Upper lobe of left lung (tissue), 6 donors: ENCODE measurements at regions not wholly inside any gene's neighbourhood (a gene's known extent, or its start where the extent isn't known, plus 50 kb on each side); places are given as distances from the start of the nearest gene placed in this dataset.
"Not testable (repeated sequence)": the region's sequence is repeated elsewhere in the genome, so short reads cannot be mapped to it uniquely, and the experiment has no call there.

Experiments
- ATAC-seq, 2 donors: fragments of 200-7000 bp; cut with Tn5 transposase; one replicate each; pipeline ENCODE4 v1.9.1; 2022; ENCODE audit warnings: mild to moderate bottlenecking in 2 of 2, moderate library complexity in 2 of 2; ENCODE audit not compliant: low FRiP score in 2 of 2
- DNase-seq, 2 donors: peaks; one replicate each; pipeline ENCODE4 v3.0.0-alpha.2; 2019 to 2020
- H3K27ac ChIP-seq, 4 donors: fragments of 200-600 bp; sonication (generic); one replicate each; pipeline ENCODE4 v1.5.1; 2016 to 2019
- H3K27me3 ChIP-seq, 4 donors: fragments of 200-600 bp; sonication (generic); one replicate each; pipeline ENCODE4 v1.5.1; 2017 to 2019
- H3K36me3 ChIP-seq, 4 donors: fragments of 200-600 bp; sonication (generic); one replicate each; pipeline ENCODE4 v1.5.1; 2016 to 2019
- H3K4me1 ChIP-seq, 4 donors: fragments of 200-600 bp; sonication (generic); one replicate each; pipeline ENCODE4 v1.5.1; 2018 to 2019
- H3K4me3 ChIP-seq, 4 donors: fragments of 200-600 bp; sonication (generic); one replicate each; pipeline ENCODE4 v1.5.1; 2017 to 2019; ENCODE audit warnings: mild to moderate bottlenecking in 2 of 4, moderate library complexity in 1 of 4
- H3K9me3 ChIP-seq, 4 donors: fragments of 200-600 bp; sonication (generic); one replicate each; pipeline ENCODE4 v1.5.1; 2018 to 2019
- EP300 ChIP-seq, 4 donors: sonication (generic); formaldehyde crosslinking; IDR thresholded peaks; one replicate each; pipeline ENCODE4 v1.5.1; 2017; ENCODE audit warnings: antibody characterized with exemption in 4 of 4, control low read depth in 2 of 4
- POLR2A ChIP-seq, 4 donors: fragments of 450-650 bp; IDR thresholded peaks; one replicate each; pipeline ENCODE4 v1.5.1; 2016 to 2017; ENCODE audit warnings: antibody characterized with exemption in 4 of 4, mild to moderate bottlenecking in 2 of 4
- POLR2AphosphoS5 ChIP-seq, 2 donors: sonication (generic); formaldehyde crosslinking; IDR thresholded peaks; one replicate each; pipeline ENCODE4 v1.5.1; 2017; ENCODE audit warnings: antibody characterized with exemption in 2 of 2
- WGBS, 2 donors: methylation state at CpG; one replicate each; pipeline ENCODE4 v1.1.5; 2017 to 2018; 5-methylcytosine and 5-hydroxymethylcytosine counted together
- TF ChIP-seq, protein P1 (sequence below), 6 experiments: fragments of 450-650 bp in 4 of 6; fragments of 200-600 bp in 2 of 6; sonication (generic) in 2 of 6; IDR thresholded peaks; one replicate each; pipeline ENCODE4 v1.5.1; 2016 to 2019; ENCODE audit warnings: antibody characterized with exemption in 6 of 6
- donor health status: DM: no; HTN: no; CAD: no; lungs with moderate emphysema.
- donor health status: DM: no; HTN: yes; CAD: no; lungs with severe emphysema.

DNA sequence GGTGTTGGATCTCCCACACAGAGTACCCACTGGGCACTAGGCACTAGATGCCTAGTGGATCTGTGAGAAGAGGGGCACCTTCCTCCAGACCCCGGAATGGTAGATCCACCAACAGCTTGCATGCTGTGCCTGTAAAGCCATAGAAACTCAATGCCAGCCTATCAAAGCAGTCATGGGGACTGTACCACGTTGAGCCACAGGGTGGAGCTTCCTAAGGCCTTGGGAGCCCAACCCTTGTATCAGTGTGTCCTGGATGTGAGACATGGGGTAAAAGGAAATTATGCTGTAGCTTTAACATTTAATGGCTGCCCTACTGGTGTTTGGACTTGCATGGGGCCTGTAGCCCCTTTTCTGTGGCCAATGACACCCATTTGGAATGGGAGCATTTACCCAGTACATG lies 1024.9 kb downstream of the TMEM121 start:
- Histone ChIP-seq H3K4me1 (no peaks in the 10 kb centered on the region), H3K27ac (no peak overlapping the region), H3K36me3 (no peaks in the 10 kb centered on the region), H3K9me3 (no peaks in the 10 kb centered on the region), H3K4me3 (no peak overlapping the region), H3K27me3 (no peaks in the 10 kb centered on the region)
- ATAC-seq (no peak), DNase-seq (no peak)
- TF ChIP-seq POLR2A (IDR thresholded peaks at IDR 0.05) (no peak), EP300 (IDR thresholded peaks at IDR 0.05) (no peak), POLR2AphosphoS5 (IDR thresholded peaks at IDR 0.05) (no peak)
- TF ChIP-seq, protein P1, sequence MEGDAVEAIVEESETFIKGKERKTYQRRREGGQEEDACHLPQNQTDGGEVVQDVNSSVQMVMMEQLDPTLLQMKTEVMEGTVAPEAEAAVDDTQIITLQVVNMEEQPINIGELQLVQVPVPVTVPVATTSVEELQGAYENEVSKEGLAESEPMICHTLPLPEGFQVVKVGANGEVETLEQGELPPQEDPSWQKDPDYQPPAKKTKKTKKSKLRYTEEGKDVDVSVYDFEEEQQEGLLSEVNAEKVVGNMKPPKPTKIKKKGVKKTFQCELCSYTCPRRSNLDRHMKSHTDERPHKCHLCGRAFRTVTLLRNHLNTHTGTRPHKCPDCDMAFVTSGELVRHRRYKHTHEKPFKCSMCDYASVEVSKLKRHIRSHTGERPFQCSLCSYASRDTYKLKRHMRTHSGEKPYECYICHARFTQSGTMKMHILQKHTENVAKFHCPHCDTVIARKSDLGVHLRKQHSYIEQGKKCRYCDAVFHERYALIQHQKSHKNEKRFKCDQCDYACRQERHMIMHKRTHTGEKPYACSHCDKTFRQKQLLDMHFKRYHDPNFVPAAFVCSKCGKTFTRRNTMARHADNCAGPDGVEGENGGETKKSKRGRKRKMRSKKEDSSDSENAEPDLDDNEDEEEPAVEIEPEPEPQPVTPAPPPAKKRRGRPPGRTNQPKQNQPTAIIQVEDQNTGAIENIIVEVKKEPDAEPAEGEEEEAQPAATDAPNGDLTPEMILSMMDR (IDR thresholded peaks at IDR 0.05), result no peak
- WGBS, 2 donors, result 44 to 57% methylated on average over 2 of the region's 2 CpGs

DNA sequence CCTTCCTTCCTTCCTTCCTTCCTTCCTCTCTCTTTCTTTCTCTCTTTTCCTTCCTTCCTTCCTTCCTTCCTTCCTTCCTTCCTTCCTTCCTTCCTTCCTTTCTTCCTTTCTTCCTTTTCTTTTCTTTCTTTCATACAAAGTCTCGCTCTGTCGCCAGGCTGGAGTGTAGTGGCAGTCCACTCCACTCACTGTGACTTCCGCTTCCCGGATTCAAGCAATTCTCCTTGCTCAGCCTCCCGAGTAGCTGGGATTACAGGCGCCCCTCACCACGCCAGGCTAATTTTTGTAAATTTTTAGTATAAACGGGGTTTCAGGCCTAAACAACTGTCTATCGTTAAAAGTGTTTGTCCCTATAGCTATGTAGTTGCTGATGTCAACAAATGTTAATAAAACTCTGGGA lies 1029.8 kb downstream of the TMEM121 start:
- H3K36me3 ChIP-seq, ATAC-seq, H3K27ac ChIP-seq, H3K4me3 ChIP-seq, DNase-seq, H3K4me1 ChIP-seq, H3K9me3 ChIP-seq, H3K27me3 ChIP-seq: not testable (repeated sequence)
- 77 to 82% methylated on average over 9 of the region's 9 CpGs for WGBS, 2 donors

GRCh38 chr14:106556665-106557289 lies 1030.4 kb downstream of the TMEM121 start:
- Histone ChIP-seq H3K27me3 (no peaks in the 10 kb centered on the region), H3K27ac (no peak overlapping the region), H3K9me3 (no peaks in the 10 kb centered on the region), H3K4me1 (no peaks in the 10 kb centered on the region), H3K36me3 (no peaks in the 10 kb centered on the region), H3K4me3 (no peak overlapping the region)
- 43 to 45% methylated on average over 9 to 13 of the region's 13 CpGs for WGBS, 2 donors
- DNase-seq (peak; percentile 56 to 92), ATAC-seq (no peak)
- TF ChIP-seq, protein P1 (IDR thresholded peaks at IDR 0.05), result peak in 5 of 6 experiments; percentile 35 to 64 (median 39)
- TF ChIP-seq EP300 (IDR thresholded peaks at IDR 0.05), result no peak

DNA sequence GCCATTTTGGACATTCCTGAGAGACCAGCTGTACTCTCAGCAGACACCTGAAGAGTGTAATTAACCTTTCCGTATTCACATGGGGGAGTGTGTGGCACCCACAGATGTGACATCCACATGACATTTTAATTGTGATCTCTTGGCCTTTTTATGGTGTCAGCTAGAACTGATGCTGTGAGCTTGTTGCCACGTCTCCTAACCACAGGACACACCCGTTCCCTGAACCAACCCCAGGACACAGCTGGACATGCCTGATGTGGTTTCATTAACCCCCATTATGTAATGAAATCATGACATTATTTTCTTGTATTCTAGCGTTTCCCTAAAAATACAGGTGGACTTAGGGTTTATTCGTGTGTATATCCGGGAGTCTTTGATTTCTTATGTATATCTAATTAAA lies 1036.1 kb downstream of the TMEM121 start:
- WGBS, 2 donors, result 28 to 29% methylated on average over 6 of the region's 6 CpGs
- H3K36me3 ChIP-seq, result no peaks in the 10 kb centered on the region
- ATAC-seq (no peak), DNase-seq (no peak)
- H3K4me3 ChIP-seq, result no peak overlapping the region
- no peaks in the 10 kb centered on the region for H3K27me3 ChIP-seq
- no peak overlapping the region for H3K27ac ChIP-seq
- H3K9me3 ChIP-seq, result no peaks in the 10 kb centered on the region
- no peaks in the 10 kb centered on the region for H3K4me1 ChIP-seq
- TF ChIP-seq EP300 (IDR thresholded peaks at IDR 0.05) (no peak), POLR2AphosphoS5 (IDR thresholded peaks at IDR 0.05) (no peak), POLR2A (IDR thresholded peaks at IDR 0.05) (no peak)
- TF ChIP-seq, protein P1 (IDR thresholded peaks at IDR 0.05), result no peak

- Histone ChIP-seq H3K4me1 (no peaks in the 10 kb centered on the region), H3K4me3 (no peak overlapping the region), H3K9me3 (no peaks in the 10 kb centered on the region), H3K27ac (no peak overlapping the region), H3K36me3 (no peaks in the 10 kb centered on the region), H3K27me3 (no peaks in the 10 kb centered on the region)
- TF ChIP-seq, protein P1 (IDR thresholded peaks at IDR 0.05), result peak in 4 of 6 experiments; percentile 15 to 31 (median 31)
- no peak for TF ChIP-seq POLR2A (IDR thresholded peaks at IDR 0.05)
- WGBS, 2 donors, result 44 to 50% methylated on average over 14 of the region's 14 CpGs
- ATAC-seq, result no peak
- peak in 1 of 2 donors; percentile 86 for DNase-seq
These were observed 1037.8 kb downstream of the TMEM121 start for GRCh38 chr14:106564058-106564643.
